HG03066 (cell line): ENCODE measurements at regions not wholly inside any gene's neighbourhood (a gene's known extent, or its start where the extent isn't known, plus 50 kb on each side); places are given as distances from the start of the nearest gene placed in this dataset.
"Not testable (repeated sequence)": the region's sequence is repeated elsewhere in the genome, so short reads cannot be mapped to it uniquely, and the experiment has no call there.

ENCODE experiments used
- ATAC-seq: cut with Tn5 transposase; IDR thresholded peaks from one replicate; pipeline ENCODE4 v1.9.1; 2021; ENCODE audit warnings: low read depth; ENCODE audit not compliant: unreplicated experiment

GRCh38 chr7:131057015-131057793 lies 270.5 kb upstream of the MKLN1 start:
- peak; percentile 69 for ATAC-seq

GRCh38 chr7:131057794-131058070 lies 269.9 kb upstream of the MKLN1 start:
- peak; percentile 26 for ATAC-seq

DNA sequence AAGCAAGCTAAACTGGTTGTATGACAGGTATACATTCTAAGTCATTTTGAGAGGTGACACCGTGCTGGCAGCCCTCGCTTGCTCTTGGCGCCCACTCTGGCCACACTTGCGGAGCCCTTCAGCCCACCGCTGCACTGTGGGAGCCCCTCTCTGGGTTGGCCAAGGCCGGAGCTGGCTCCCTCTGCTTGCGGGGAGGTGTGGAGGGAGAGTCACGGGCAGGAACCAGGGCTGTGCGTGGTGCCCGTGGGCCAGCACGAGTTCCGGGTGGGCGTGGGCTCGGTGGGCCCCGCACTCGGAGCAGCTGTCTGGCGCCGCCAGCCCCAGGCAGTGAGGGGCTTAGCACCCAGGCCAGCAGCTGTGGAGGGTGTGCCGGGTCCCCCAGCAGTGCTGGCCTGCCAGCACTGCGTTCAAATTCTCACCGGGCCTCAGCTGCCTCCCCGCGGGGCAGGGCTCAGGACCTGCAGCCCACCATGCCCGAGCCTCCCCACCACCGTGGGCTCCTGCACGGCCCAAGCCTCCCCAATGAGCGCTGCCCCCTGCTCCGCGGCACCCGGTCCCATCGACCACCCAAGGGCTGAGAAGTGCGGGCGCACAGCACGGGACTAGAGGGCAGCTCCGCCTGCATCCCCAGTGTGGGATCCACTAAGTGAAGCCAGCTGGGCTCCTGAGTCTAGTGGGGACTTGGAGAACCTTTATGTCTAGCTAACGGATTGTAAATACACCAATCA lies 269.0 kb upstream of the MKLN1 start:
- ATAC-seq, result not testable (repeated sequence)

DNA sequence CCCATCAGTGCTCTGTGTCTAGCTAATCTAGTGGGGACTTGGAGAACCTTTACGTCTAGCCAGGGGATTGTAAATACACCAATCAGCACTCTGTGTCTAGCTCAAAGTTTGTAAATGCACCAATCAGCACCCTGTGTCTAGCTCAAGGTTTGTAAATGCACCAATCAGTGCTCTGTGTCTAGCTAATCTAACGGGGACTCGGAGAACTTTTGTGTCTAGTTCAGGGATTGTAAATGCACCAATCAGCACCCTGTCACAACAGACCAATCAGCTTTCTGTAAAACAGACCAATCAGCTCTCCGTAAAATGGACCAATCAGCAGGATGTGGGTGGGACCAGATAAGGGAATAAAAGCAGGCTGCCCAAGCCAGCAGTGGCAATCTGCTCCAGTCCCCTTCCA lies 268.3 kb upstream of the MKLN1 start:
- not testable (repeated sequence) for ATAC-seq

DNA sequence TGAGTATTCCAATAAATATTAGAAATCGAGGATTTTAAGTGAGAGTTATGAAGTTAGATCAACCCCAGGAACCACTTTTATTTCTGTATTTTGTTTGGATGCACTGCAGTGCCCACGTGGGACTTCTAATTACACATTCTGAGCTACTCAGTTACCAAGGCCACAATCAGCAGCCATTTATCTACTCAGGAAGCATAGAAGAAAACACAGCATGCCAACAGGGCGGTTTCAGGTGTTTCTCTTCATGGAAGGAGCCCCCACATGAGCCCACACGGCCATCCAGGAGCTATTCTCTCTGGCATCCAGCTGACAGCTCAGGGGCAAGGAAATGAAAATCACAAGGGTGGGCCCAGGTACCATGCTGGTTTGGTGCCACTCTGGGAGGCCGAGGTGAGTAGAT lies 266.5 kb upstream of the MKLN1 start:
- no peak for ATAC-seq

- ATAC-seq, result no peak
Observed at GRCh38 chr7:131061818-131062217, 265.9 kb upstream of the MKLN1 start.

- ATAC-seq, result no peak
Observed at GRCh38 chr7:131066635-131067034, 261.0 kb upstream of the MKLN1 start.

GRCh38 chr7:131067220-131067619 lies 260.5 kb upstream of the MKLN1 start:
- no peak for ATAC-seq

DNA sequence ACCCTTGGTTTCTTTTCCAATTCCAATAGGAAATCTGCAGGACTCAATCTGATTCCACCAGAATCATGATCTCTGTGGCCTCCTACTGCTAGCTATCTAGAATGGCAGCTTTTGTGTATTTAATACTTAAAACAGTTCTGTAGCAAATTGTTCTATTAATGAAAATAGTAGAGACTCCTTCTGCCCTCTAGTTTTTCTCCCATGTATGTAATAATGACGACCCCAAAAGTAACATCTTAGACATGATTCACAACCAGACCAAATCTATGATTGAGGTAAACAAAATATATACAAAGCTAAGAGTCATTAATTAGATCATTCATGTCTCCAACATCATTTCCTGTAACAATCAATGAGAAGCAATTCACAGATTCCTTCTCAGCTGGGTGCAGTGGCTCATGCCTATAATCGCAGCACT lies 259.1 kb upstream of the MKLN1 start:
- ATAC-seq, result no peak

DNA sequence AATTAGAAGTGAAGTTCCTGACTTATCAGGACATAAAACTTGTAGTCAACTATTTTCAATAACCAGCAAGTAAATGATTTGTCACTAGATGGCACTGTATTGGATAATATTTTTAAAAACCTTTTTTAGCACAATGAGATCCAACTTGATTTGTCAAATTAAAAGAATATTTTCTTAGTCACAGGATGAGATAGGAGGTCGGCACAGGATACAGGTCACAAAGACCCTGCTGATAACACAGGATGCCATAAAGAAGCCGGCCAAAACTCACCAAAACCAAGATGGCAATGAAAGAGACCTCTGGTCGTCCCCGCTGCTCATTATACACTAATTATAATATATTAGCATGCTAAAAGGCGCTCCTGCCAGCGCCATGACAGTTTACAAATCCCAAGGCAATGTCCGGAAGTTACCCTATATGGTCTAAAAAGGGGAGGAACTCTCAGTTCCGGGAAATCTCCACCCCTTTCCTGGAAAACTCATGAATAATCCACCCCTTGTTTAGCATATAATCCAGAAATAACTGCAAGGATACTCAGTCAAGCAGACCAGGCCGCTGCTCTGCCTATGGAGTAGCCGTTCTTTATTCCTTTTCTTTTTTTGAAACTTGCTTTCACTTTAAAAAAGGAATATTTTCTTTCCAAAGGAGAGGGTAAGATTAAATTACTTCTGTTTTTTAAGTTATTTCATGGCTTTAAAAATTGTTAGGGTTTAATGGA lies 255.7 kb upstream of the MKLN1 start:
- no peak for ATAC-seq

- no peak for ATAC-seq
Observed at GRCh38 chr7:131072505-131073091, 255.1 kb upstream of the MKLN1 start.

GRCh38 chr7:131074043-131074442 lies 253.6 kb upstream of the MKLN1 start:
- no peak for ATAC-seq

DNA sequence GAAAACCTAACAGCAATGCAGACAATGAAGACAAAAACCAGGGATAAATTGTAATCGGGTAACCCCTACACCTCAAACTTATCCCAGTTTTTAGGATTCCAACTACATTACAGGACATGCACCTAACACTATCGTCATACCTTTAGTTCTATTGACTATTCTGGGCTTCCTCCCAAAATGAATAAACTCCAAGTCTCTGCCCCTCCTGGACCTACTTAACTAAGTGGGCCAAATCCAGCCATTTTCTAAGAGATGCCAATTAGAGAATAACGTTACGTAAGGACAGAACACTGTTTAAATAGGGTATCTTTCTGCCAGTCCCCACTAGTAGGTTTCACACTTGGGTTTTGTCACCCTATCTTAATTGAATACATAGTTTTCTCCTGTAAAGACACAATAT lies 253.1 kb upstream of the MKLN1 start:
- ATAC-seq, result no peak

GRCh38 chr7:131075406-131075805 lies 252.3 kb upstream of the MKLN1 start:
- no peak for ATAC-seq

DNA sequence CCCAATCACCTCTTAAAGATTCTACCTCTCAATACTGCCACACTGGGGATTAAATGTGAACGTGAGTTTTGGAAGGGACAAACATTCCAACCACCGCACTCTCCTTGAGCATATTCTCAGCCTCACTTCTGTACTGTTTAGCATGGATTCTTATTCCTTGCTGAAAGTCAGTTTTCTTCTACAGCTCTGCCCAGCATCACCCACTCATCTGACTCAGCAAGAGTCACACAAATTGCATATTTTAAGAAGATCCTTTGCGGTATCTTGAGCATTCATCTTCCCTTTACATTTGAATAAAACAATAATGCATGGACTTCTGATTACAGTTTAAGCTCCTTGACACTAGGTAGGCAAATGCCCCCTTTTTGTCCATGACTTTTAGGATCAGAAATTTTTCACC lies 251.6 kb upstream of the MKLN1 start:
- ATAC-seq, result no peak

- ATAC-seq, result no peak
Observed at GRCh38 chr7:131076711-131077181, 250.9 kb upstream of the MKLN1 start.

DNA sequence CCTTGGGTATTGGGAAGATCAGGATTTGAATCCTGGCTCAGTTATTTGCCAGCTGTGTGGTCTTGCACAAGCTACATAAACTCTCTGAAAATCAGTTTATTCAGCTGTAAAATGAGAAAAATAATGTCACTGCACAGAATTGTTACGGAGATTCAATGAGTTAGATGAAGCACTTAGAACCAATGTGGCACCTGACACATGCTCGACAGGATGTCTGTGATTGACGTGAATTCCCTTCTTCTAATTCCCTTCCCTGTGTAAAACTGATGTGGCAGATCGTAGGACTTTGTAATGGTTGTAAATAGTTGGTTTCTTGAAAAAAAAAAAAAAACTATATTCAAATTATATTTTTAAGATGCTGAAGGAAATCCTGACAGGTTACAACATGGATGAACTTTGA lies 249.9 kb upstream of the MKLN1 start:
- no peak for ATAC-seq

- ATAC-seq, result no peak
Observed at GRCh38 chr7:131080754-131081153, 246.9 kb upstream of the MKLN1 start.

DNA sequence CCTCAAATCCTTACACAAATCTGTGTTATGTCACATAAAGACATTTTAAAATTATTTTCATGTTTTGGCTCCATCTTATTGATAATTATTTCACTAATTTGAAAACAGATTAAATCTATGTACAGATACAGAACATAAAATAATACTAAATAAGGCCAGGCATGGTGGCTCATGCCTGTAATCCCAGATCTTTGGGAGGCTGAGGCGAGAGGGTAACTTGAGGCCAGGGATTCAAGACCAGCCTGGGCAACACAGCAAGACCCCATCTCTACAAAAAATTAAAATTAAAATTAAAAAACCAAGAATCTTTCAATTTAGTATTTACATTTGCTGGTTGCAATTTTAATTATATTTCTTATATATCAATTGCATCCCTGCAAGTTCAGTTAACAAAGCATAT lies 246.4 kb upstream of the MKLN1 start:
- no peak for ATAC-seq

- no peak for ATAC-seq
Observed at GRCh38 chr7:131083781-131084180, 243.9 kb upstream of the MKLN1 start.

- not testable (repeated sequence) for ATAC-seq
Observed at GRCh38 chr7:131084336-131084735, 243.3 kb upstream of the MKLN1 start.
